ENCODE measurements at regions not wholly inside any gene's neighbourhood (a gene's known extent, or its start where the extent isn't known, plus 50 kb on each side); places are given as distances from the start of the nearest gene placed in this dataset.

DNA sequence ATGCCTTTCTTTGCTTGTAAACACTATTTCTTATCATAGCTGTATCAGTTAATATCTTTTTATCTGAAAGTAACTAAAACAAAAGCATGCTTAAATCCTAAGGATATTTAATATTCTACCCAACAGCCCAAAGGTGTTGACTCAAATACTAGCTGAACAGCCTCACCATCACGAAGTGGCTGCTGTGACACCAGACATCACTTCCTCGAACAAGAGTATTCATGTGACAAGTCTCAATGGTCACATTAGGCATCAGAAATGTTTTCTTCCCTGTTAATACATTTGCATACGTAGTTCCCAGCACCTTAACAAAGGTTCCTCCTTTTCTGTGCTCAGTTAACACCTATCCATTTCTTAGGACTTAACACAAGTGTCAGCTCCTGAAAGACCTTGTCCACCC is 193.8 kb upstream of the DYNLRB2 start:
- TF ChIP-seq, protein P1, sequence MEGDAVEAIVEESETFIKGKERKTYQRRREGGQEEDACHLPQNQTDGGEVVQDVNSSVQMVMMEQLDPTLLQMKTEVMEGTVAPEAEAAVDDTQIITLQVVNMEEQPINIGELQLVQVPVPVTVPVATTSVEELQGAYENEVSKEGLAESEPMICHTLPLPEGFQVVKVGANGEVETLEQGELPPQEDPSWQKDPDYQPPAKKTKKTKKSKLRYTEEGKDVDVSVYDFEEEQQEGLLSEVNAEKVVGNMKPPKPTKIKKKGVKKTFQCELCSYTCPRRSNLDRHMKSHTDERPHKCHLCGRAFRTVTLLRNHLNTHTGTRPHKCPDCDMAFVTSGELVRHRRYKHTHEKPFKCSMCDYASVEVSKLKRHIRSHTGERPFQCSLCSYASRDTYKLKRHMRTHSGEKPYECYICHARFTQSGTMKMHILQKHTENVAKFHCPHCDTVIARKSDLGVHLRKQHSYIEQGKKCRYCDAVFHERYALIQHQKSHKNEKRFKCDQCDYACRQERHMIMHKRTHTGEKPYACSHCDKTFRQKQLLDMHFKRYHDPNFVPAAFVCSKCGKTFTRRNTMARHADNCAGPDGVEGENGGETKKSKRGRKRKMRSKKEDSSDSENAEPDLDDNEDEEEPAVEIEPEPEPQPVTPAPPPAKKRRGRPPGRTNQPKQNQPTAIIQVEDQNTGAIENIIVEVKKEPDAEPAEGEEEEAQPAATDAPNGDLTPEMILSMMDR (IDR thresholded peaks at IDR 0.05) = no peak
- no peak for TF ChIP-seq POLR2AphosphoS5 (IDR thresholded peaks at IDR 0.05)
- no peak for TF ChIP-seq EP300 (IDR thresholded peaks at IDR 0.05)
